SK-N-SH treated with all-trans-retinoic acid at 6 μM for 48 hours (cell line): ENCODE measurements at regions not wholly inside any gene's neighbourhood (a gene's known extent, or its start where the extent isn't known, plus 50 kb on each side); places are given as distances from the start of the nearest gene placed in this dataset.

Experiments used
- OSR1 ChIP-seq: fragments of 250-450 bp; sonication (Bioruptor Pico); IDR thresholded peaks from 2 replicates; pipeline ENCODE4 v1.8.0; 2022; ENCODE audit warnings: moderate library complexity, mild to moderate bottlenecking, inconsistent platforms
- PATZ1 ChIP-seq: fragments of 250-450 bp; sonication (Bioruptor Pico); IDR thresholded peaks from 2 replicates; pipeline ENCODE4 v1.8.0; 2020; ENCODE audit warnings: mild to moderate bottlenecking, moderate library complexity, borderline replicate concordance
- ZNF565 ChIP-seq: fragments of 450-650 bp; formaldehyde crosslinking; conservative IDR thresholded peaks from 2 replicates; pipeline ENCODE4 v1.5.0; 2020; ENCODE audit warnings: low read depth, mild to moderate bottlenecking, moderate library complexity

- no peak for TF ChIP-seq PATZ1 (CRISPR knock-in tag)
- TF ChIP-seq OSR1 (CRISPR knock-in tag), result no peak
- TF ChIP-seq ZNF565 (CRISPR knock-in tag), result no peak
These were observed 76.7 kb upstream of the SLC8A1 start for GRCh38 chr2:40528564-40528963.
